Kidney tubule cell (primary cell): ENCODE measurements at regions not wholly inside any gene's neighbourhood (a gene's known extent, or its start where the extent isn't known, plus 50 kb on each side); places are given as distances from the start of the nearest gene placed in this dataset.
"Not testable (repeated sequence)": the region's sequence is repeated elsewhere in the genome, so short reads cannot be mapped to it uniquely, and the experiment has no call there.

Source experiments
- DNase-seq: peaks from one replicate; pipeline ENCODE4 v3.0.0-alpha.2; 2018; ENCODE audit warnings: low spot score

DNA sequence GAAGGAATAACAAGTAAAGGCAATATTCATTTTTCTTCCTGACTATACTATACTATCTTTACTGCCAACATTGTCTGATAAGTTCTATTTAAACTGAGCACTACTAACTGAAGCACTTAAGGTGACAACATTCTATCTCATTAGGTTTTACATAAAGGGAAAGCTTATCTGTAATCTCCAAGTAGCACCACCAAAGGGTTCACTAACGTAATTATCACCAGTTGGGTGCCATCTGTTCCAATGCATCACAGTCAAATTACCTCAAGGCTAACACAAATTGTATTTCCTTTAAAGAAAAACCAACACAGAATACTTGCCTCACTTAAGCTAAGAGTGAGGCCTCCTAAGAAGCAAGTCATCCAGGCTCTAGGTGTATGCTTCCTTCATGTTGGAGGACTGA lies 453.8 kb downstream of the RAP2B start:
- DNase-seq, result no peak

DNA sequence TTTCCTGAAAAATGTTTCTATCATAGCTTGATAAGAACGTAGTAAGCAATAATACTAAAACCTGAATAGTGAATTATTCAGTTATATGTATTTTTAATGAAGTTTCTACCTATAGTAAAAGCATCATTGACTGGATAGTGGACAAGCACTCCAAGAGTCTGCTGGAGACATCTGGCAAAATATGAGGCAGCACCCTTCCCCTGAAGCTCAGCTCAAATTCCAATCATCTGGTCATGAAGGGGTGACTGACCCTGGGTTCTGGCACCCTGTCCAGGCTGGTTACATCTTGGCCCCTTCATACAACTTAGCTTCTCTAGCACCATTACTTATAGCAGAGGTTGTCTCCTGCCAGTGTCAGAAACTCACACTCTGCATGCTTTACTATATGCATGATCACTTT lies 455.4 kb downstream of the RAP2B start:
- DNase-seq, result no peak

DNA sequence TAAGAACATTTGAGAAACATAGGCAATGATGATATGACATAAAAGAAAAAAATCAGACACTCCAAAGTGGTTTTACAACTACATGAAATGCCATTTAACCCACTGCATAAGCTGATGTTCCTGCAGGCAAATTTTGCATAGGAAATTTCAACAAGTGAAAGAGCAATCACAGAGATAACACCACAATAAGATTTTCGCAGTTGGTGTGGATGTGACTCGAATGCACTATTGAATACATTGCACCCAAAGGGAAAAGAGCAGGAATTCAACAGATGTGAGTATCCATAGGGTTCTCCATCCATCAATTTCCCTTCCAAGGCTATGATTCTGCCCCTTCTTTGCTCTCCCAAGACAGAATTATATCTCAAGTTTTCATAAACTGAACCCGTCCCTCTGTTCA lies 456.1 kb downstream of the RAP2B start:
- DNase-seq, result no peak

DNA sequence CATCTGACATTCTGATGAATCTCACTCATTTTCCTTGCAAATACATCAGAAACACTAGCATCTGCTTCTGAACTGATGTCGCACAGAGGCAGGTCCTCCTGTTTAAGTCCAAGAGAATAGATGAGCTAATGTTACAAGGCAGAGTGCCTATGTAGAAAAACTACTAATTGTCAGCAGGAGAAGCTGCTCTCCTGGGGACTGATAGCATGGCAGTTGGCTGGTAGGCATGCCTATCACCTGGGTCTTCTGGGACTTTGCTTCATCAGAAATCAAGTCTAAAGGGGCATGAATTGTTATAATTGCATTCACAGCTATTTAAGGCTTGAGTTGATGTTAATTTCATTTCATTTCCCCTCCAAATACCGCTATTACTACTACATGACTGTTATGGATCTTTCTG lies 457.2 kb downstream of the RAP2B start:
- no peak for DNase-seq

- peak; percentile 65 for DNase-seq
Measured at GRCh38 chr3:153621953-153622352, 459.9 kb downstream of the RAP2B start.

DNA sequence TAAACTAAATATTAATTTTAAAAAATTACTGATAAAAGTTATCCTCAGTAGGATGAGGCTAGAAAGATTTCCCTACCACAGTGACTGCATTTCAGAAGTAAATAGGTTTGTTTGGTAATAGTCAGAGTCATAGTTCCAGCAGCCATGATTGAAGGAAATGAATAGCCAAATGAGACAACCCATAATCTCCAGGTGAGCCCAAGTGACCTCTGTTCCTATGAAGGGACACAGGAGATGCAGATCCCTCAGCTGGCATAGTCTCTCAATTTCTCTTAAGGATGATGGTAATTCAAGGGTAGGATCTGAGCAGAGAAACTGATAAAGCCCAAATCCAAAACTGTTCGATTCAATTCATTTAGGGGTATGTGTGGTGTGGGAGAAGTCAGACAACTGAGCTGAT lies 461.8 kb downstream of the RAP2B start:
- DNase-seq, result no peak

- DNase-seq, result no peak
Measured at GRCh38 chr3:153624310-153625030, 462.4 kb downstream of the RAP2B start.

DNA sequence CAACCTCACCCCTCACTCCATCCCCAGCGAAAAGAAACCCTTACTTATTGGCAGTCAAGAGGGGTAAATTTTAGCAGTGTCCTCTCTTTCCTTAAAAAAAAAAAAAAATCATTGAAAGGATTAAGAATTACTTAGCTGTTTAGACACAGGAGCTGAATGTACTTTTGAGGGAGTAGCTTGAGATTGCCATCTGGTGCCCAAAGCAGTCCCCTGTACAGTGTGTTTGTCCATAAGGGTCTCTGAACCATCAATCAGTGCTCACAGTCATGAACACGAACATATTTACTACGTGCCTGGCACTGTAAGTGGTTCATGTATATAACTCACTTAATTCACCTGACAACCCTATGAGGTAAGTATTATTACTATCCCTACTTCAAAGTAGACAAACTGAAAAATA lies 463.5 kb downstream of the RAP2B start:
- DNase-seq, result no peak

DNA sequence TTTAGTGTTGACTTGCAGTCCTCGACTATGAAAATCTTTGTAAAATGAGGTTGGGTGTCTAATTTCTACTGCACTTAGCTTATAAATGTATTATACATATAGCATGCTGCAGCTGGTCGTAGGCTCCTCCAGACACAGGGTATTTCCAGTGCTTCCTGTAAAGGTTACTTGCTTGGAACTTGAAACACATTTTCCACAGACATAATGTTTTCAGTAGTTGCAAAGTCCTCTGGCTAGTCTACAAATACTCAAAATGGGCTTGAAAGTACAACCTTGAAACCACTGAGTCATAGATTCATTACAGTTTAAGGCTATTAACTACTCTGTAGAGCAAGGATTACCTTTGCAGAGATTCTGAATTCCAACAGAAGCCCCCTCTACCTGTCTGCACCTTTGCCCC lies 464.1 kb downstream of the RAP2B start:
- no peak for DNase-seq

DNA sequence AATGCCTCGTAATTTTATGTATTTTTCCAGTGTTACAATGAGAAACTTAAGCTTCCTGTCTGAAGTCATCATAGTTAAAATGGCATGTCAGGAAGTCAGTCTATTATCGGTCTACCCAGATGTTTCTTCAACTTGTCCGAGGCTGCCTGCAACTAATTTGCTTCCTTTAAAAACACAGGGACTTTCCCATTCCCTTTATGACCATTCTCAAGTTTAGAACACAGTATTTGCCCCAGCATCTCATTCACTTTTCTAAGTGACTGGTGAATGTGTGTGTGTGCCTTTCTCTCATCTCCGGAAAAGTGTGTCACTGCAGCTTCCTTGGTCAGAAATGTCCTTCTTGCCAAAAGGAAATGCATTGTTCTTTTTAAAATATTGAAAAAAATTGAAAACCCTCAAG lies 466.6 kb downstream of the RAP2B start:
- no peak for DNase-seq

GRCh38 chr3:153629148-153629547 lies 467.1 kb downstream of the RAP2B start:
- no peak for DNase-seq

DNA sequence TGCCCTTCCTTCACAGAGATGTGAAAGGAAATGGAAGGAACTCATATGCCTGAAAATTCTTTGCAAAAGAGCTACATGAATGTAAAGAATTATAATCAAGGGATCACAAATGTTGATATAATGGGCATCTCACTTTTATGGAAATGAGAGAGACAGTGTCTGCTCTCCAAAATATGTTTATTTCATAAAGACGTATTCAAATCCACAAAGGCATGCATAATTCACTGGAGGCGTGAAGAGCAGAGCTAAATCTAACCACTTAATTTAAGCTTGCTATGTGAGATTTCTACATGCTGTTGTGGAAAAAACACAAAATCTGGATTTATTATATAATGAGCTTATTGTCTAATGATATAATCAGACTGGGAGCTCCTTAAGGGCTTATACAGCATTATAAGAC lies 469.1 kb downstream of the RAP2B start:
- DNase-seq, result no peak

DNA sequence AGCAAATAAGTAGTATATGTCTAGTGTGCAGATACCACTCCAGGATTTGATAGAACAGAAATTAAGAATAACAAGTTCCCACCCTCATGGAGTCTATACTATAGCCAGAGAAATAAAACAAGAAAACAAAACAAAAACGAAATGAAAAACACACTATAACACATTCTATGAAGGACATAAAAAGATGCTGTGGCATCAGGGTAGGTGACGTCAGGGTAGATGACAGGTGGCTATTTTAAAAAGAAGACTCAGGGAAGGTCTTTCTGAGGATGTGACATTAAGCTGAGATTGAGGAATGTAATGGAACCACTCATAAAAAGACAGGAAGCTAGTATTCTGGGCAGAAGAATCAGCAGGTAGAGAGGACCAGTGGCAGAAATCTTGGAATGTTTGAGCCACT lies 469.6 kb downstream of the RAP2B start:
- no peak for DNase-seq

- DNase-seq, result no peak
Measured at GRCh38 chr3:153633407-153633806, 471.4 kb downstream of the RAP2B start.

- no peak for DNase-seq
Measured at GRCh38 chr3:153634683-153635082, 472.7 kb downstream of the RAP2B start.

GRCh38 chr3:153639631-153640030 lies 477.6 kb downstream of the RAP2B start:
- DNase-seq, result no peak

DNA sequence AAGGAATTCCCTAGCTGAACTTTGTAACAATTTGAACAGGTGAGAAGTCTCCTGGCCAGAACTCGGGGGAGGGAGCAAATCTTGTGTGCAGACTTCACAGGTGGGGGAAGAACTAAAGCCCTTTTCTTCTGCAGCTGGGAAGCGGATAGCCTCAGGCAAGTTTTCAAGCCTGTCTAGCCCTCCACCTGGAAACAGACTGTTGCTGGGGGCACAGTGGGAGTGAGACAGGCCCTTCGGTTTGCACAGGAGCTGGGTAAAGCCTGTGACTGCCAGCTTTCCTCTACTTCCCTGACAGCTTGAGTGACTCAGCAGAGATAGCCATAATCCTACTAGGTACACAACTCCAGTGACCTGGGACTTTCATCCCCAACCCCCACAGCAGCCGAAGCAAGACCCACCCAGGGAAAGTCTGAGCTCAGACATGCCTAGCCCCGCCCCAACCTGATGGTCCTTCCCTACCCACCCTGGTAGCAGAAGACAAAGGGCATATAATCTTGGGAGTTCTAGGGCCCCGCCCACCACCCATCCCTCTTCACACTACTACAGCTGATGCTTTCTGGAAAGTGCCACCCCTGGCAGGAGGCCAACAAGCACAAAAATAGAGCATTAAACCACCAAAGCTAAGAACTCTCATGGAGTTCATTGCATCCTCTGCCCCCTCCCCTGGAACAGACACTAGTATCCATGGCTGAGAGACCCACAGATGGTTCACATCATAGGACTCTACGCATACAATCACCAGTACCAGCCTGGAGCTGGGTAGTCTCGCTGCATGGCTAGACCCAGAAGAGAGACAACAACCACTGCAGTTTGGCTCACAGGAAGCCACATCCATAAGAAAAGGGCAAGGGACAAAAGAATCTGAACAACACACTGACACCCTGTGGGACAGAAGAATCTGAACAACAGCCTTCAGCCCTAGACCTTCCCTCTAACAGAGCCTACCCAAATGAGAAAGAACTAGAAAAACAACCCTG lies 479.0 kb downstream of the RAP2B start:
- no peak for DNase-seq

DNA sequence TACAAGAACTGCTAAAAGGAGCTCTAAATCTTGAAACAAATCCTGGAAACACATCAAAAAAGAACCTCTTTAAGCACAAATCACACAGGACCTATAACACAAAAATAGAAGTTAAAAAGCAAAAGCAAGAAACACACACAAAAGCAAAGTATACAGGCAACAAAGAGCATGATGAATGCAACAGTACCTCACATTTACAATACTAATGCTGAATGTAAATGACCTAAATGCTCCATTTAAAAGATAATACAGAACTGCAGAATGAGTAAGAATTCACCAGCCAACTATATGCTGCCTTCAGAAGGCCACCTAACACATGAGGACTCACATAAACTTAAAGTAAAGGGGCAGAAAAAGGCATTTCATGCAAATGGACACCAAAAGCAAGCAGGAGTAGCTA lies 478.6 kb upstream of the ARHGEF26 start:
- not testable (repeated sequence) for DNase-seq

- DNase-seq, result not testable (repeated sequence)
Measured at GRCh38 chr3:153643471-153643870, 477.7 kb upstream of the ARHGEF26 start.

DNA sequence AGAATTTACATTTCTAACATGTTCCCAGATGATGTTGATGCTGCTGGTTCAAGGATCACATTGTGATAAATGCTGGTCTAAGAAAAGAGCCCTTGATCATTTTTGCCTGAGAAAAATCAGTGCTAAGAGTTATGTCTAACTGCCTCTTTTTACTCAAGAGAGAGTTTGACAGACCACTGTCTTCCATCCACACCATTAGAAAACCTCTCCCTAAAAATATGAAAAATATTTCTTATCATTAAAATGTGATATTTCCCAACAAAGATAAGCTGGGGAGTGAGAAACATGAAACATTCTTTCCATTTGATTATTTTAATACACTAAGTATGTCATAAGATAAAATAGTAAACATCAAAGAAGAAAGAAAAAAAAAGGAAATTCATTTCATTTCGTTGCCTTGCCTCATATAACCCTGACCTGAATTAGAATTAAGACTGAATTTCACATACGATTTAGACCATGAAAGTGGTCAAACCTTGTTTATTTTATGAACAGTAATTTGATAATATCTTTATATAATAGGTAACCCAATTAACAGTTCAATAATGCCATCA lies 471.8 kb upstream of the ARHGEF26 start:
- DNase-seq, result no peak

DNA sequence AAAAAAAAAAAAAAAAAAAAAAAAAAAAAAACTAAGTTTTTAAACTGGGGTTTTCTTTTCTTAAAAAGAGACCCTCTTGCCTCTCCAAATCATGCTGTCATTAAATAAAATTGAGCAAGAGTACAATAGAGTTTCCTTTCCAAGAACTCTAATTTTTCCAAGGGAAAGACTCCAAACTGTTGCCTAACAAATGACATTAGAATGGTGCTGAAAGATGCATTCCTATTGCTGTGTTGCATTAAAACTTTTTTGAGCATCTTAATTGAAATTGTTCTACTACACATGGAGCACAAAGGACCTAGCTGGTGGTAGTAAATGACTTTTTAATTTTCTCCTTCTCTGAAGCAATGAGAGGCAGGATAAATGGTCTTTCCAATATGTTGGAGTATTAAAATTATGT lies 469.1 kb upstream of the ARHGEF26 start:
- no peak for DNase-seq

GRCh38 chr3:153657046-153657445 lies 464.1 kb upstream of the ARHGEF26 start:
- DNase-seq, result no peak

DNA sequence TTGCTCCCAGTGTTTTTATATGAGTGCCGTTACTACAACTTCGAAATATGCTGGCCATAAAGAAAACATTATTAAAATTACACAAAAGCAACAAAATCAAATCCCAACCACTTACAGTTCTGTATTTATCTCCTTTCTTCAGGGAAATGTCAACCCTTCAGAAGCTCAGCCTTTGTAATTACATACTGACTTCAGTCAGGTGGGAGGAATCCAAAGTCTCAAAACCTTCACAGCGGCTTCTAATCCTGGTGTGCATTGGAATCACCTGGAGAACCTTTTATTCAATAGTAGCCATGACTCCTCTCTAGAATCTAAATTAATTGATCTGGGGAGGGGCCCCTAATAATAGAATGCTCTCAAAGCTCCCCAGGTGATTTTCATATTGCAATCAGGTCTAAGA lies 463.7 kb upstream of the ARHGEF26 start:
- DNase-seq, result no peak
